Right lobe of liver (tissue), 4 donors: ENCODE measurements at regions not wholly inside any gene's neighbourhood (a gene's known extent, or its start where the extent isn't known, plus 50 kb on each side); places are given as distances from the start of the nearest gene placed in this dataset.

Experiments
- CTCF ChIP-seq, 4 donors: fragments of 200-600 bp in 3 of 4; fragments of 450-650 bp in 1 of 4; IDR thresholded peaks; one replicate each; pipeline versions ENCODE4 v1.5.1 to v1.8.0; 2016 to 2022; ENCODE audit warnings: antibody characterized with exemption in 4 of 4, mild to moderate bottlenecking in 2 of 4
- POLR2A ChIP-seq: fragments of 450-650 bp; IDR thresholded peaks from one replicate; pipeline ENCODE4 v1.6.1; 2017; ENCODE audit warnings: antibody characterized with exemption, mild to moderate bottlenecking
- donor health status: DM: no; HTN: no; CAD: no.
- donor health status: DM: no; HTN: no; CAD: no.
- donor health status: DM: no; HTN: yes; CAD: no.

- TF ChIP-seq CTCF (IDR thresholded peaks at IDR 0.05) (no peak), POLR2A (no peak)
These were observed 242.0 kb upstream of the DAAM1 start for GRCh38 chr14:58946431-58946830.
